ENCODE measurements at regions not wholly inside any gene's neighbourhood (a gene's known extent, or its start where the extent isn't known, plus 50 kb on each side); places are given as distances from the start of the nearest gene placed in this dataset.
"Not testable (repeated sequence)": the region's sequence is repeated elsewhere in the genome, so short reads cannot be mapped to it uniquely, and the experiment has no call there.

GRCh38 chr2:61626827-61627226 lies 88.7 kb upstream of the XPO1 start:
- DNase-seq (ENCODE audit: low spot score) = no peak

- DNase-seq (ENCODE audit: low spot score) = no peak
Observed at GRCh38 chr2:61623747-61624146, 85.6 kb upstream of the XPO1 start.

- DNase-seq (ENCODE audit: low spot score) = no peak
Observed at GRCh38 chr2:61620244-61621159, 82.3 kb upstream of the XPO1 start.

GRCh38 chr2:61619561-61619960 lies 81.4 kb upstream of the XPO1 start:
- DNase-seq (ENCODE audit: low spot score) = no peak

- DNase-seq (ENCODE audit: low spot score) = no peak
Observed at GRCh38 chr2:61617610-61618009, 79.5 kb upstream of the XPO1 start.

- DNase-seq (ENCODE audit: low spot score) = no peak
Observed at GRCh38 chr2:61605245-61605644, 67.1 kb upstream of the XPO1 start.

- no peak for DNase-seq (ENCODE audit: low spot score)
Observed at GRCh38 chr2:61604433-61604832, 66.3 kb upstream of the XPO1 start.

- DNase-seq (ENCODE audit: low spot score) = not testable (repeated sequence)
Observed at GRCh38 chr2:61598515-61599156, 60.5 kb upstream of the XPO1 start.

- no peak for DNase-seq (ENCODE audit: low spot score)
Observed at GRCh38 chr2:61597300-61598289, 59.4 kb upstream of the XPO1 start.

GRCh38 chr2:61594201-61594600 lies 56.0 kb upstream of the XPO1 start:
- not testable (repeated sequence) for DNase-seq (ENCODE audit: low spot score)

GRCh38 chr2:61593648-61594047 lies 55.5 kb upstream of the XPO1 start:
- not testable (repeated sequence) for DNase-seq (ENCODE audit: low spot score)

GRCh38 chr2:61590214-61590613 lies 52.1 kb upstream of the XPO1 start:
- DNase-seq (ENCODE audit: low spot score) = no peak

GRCh38 chr2:61588566-61588965 lies 50.4 kb upstream of the XPO1 start:
- no peak for DNase-seq (ENCODE audit: low spot score)

Data from hematopoietic multipotent progenitor cell treated with erythropoietin and hydrocortisone succinate and interleukin-3 and kit ligand, for 15 days (in vitro differentiated cells).